Medulla oblongata (tissue), 1 donor: ENCODE measurements at regions not wholly inside any gene's neighbourhood (a gene's known extent, or its start where the extent isn't known, plus 50 kb on each side); places are given as distances from the start of the nearest gene placed in this dataset.
"Not testable (repeated sequence)": the region's sequence is repeated elsewhere in the genome, so short reads cannot be mapped to it uniquely, and the experiment has no call there.

ENCODE experiments used
- DNase-seq: peaks from one replicate; pipeline ENCODE4 v3.0.0-alpha.2; 2015; ENCODE audit errors: extremely low spot score

- DNase-seq = no peak
These were observed 57.1 kb upstream of the EOMES start for GRCh38 chr3:27779176-27779575.

- DNase-seq = no peak
These were observed 67.3 kb upstream of the EOMES start for GRCh38 chr3:27789420-27789819.

GRCh38 chr3:27791956-27792355, 69.8 kb upstream of the EOMES start:
- no peak for DNase-seq

GRCh38 chr3:27792869-27793268, 70.7 kb upstream of the EOMES start:
- no peak for DNase-seq

GRCh38 chr3:27794211-27794610, 72.1 kb upstream of the EOMES start:
- no peak for DNase-seq

GRCh38 chr3:27796365-27796875, 74.3 kb upstream of the EOMES start:
- DNase-seq = no peak

GRCh38 chr3:27797773-27798172, 75.7 kb upstream of the EOMES start:
- DNase-seq = no peak

- no peak for DNase-seq
These were observed 78.1 kb upstream of the EOMES start for GRCh38 chr3:27800261-27800660.

- no peak for DNase-seq
These were observed 80.3 kb upstream of the EOMES start for GRCh38 chr3:27802425-27802824.

- no peak for DNase-seq
These were observed 80.7 kb upstream of the EOMES start for GRCh38 chr3:27802849-27803248.

GRCh38 chr3:27805282-27805681, 83.2 kb upstream of the EOMES start:
- no peak for DNase-seq

GRCh38 chr3:27813255-27813654, 91.1 kb upstream of the EOMES start:
- DNase-seq = no peak

- not testable (repeated sequence) for DNase-seq
These were observed 99.5 kb upstream of the EOMES start for GRCh38 chr3:27821609-27822008.

GRCh38 chr3:27824312-27825200, 102.4 kb upstream of the EOMES start:
- no peak for DNase-seq

- DNase-seq = no peak
These were observed 104.3 kb upstream of the EOMES start for GRCh38 chr3:27826448-27826847.

GRCh38 chr3:27827041-27827440, 104.9 kb upstream of the EOMES start:
- no peak for DNase-seq

GRCh38 chr3:27840807-27841594, 118.9 kb upstream of the EOMES start:
- no peak for DNase-seq

GRCh38 chr3:27844052-27844675, 122.0 kb upstream of the EOMES start:
- no peak for DNase-seq

GRCh38 chr3:27847697-27848096, 125.6 kb upstream of the EOMES start:
- no peak for DNase-seq

GRCh38 chr3:27848826-27849225, 126.7 kb upstream of the EOMES start:
- DNase-seq = no peak

- DNase-seq = no peak
These were observed 137.7 kb upstream of the EOMES start for GRCh38 chr3:27859821-27860220.
